GM12878 (cell line): ENCODE measurements at regions not wholly inside any gene's neighbourhood (a gene's known extent, or its start where the extent isn't known, plus 50 kb on each side); places are given as distances from the start of the nearest gene placed in this dataset.

ENCODE experiments used
- ATF7 ChIP-seq: fragments of 450-650 bp; IDR thresholded peaks from 2 replicates; pipeline ENCODE4 v1.6.1; 2016; ENCODE audit warnings: low read depth, mild to moderate bottlenecking
- CTCF ChIP-seq, 3 experiments: IDR thresholded peaks in 2 of 3; conservative IDR thresholded peaks in 1 of 3; 2 replicates each; pipeline ENCODE4 v1.5.1; 2011; ENCODE audit warnings: low read depth in 3 of 3, low read length in 3 of 3, mild to moderate bottlenecking in 3 of 3, control low read depth in 2 of 3, moderate library complexity in 2 of 3, inconsistent platforms in 1 of 3, mixed read lengths in 1 of 3; ENCODE audit not compliant: control insufficient read depth in 2 of 3, insufficient read depth in 1 of 3; ENCODE audit errors: extremely low read depth in 1 of 3
- EP300 ChIP-seq, 2 experiments: fragments of 150-350 bp in 1 of 2; IDR thresholded peaks; 2 replicates each; pipeline ENCODE4 v1.6.1; 2011 to 2012; ENCODE audit warnings: low read depth in 2 of 2, low read length in 2 of 2, borderline replicate concordance in 1 of 2, improper control_type of control experiment in 1 of 2, inconsistent platforms in 1 of 2; ENCODE audit not compliant: control insufficient read depth in 1 of 2
- IKZF1 ChIP-seq: fragments of 450-650 bp; conservative IDR thresholded peaks from 2 replicates; pipeline ENCODE4 v1.6.1; 2017; ENCODE audit warnings: antibody characterized with exemption, mild to moderate bottlenecking
- MXI1 ChIP-seq: fragments of 150-350 bp; IDR thresholded peaks from 2 replicates; pipeline ENCODE4 v1.6.1; 2011; ENCODE audit warnings: low read depth, mild to moderate bottlenecking, inconsistent platforms, low read length, improper control_type of control experiment
- NBN ChIP-seq: fragments of 450-650 bp; IDR thresholded peaks from 2 replicates; pipeline ENCODE4 v1.6.1; 2016
- NR2C2 ChIP-seq: IDR thresholded peaks from 2 replicates; pipeline ENCODE4 v1.6.1; 2011; ENCODE audit warnings: borderline replicate concordance, low read depth; ENCODE audit not compliant: control insufficient read depth, insufficient read length
- RFX5 ChIP-seq: IDR thresholded peaks from 2 replicates; pipeline ENCODE4 v1.6.1; 2011; ENCODE audit warnings: low read depth, low read length, improper control_type of control experiment
- SMAD1 ChIP-seq: fragments of 450-650 bp; IDR thresholded peaks from 2 replicates; pipeline ENCODE4 v1.6.1; 2018; ENCODE audit warnings: mild to moderate bottlenecking, low read depth; ENCODE audit not compliant: partially characterized antibody
- TAF1 ChIP-seq: IDR thresholded peaks from 2 replicates; pipeline ENCODE4 v1.6.1; 2011; ENCODE audit warnings: mild to moderate bottlenecking, low read depth, low read length, borderline replicate concordance
- ZNF384 ChIP-seq: IDR thresholded peaks from 2 replicates; pipeline ENCODE4 v1.6.1; 2012; ENCODE audit warnings: low read depth, mild to moderate bottlenecking, low read length, improper control_type of control experiment, borderline replicate concordance
- ZSCAN29 ChIP-seq: fragments of 450-650 bp; IDR thresholded peaks from 2 replicates; pipeline ENCODE4 v1.6.1; 2017; ENCODE audit warnings: mild to moderate bottlenecking, moderate library complexity

- TF ChIP-seq CTCF (IDR thresholded peaks at IDR 0.05 in 2 of 3, conservative IDR thresholded peaks at IDR 0.05 in 1 of 3; ENCODE audit: control insufficient read depth in 2 of 3, extremely low read depth in 1 of 3, insufficient read depth in 1 of 3, low read depth in 3 of 3, low read length in 3 of 3) = no peak
- TF ChIP-seq MXI1 = no peak
- TF ChIP-seq NBN = no peak
- no peak for TF ChIP-seq NR2C2
- TF ChIP-seq ATF7 = no peak
- TF ChIP-seq ZSCAN29 = no peak
- no peak for TF ChIP-seq ZNF384
- no peak for TF ChIP-seq EP300 (IDR thresholded peaks at IDR 0.05; ENCODE audit: borderline replicate concordance in 1 of 2, control insufficient read depth in 1 of 2, low read depth in 2 of 2, low read length in 2 of 2)
- TF ChIP-seq SMAD1 = no peak
- TF ChIP-seq RFX5 = no peak
- TF ChIP-seq IKZF1 = no peak
- TF ChIP-seq TAF1 = no peak
Observed at GRCh38 chr9:113796646-113797426, 79.3 kb upstream of the ZNF618 start.
